ENCODE measurements at regions not wholly inside any gene's neighbourhood (a gene's known extent, or its start where the extent isn't known, plus 50 kb on each side); places are given as distances from the start of the nearest gene placed in this dataset.

DNA sequence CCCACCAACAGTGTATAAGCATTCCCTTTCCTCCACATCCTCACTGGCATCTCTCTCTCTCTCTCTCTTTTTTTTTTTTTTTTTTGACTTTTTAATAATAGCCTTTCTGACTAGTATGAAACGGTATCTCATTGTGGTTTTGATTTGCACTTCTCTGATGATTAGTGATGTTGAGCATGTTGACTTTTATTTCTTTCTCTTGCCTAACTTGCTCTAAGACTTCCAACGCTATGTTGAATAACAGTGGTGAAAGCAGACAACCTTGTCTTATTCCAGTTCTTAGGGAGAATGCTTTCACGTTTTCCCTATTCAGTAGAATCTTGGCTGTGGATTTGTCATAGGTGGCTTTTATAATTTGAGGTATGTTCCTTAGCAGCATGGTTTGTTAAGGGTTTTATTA, 249.4 kb upstream of the MDFIC2 start:
- Histone ChIP-seq H3K4me3 (ENCODE audit: low read depth in 1 of 3, low read length in 3 of 3) (no peak overlapping the region), H3K27me3 (ENCODE audit: control insufficient read depth in 3 of 3, insufficient read depth in 3 of 3, low read length in 3 of 3) (no peaks in the 10 kb centered on the region), H3K27ac (ENCODE audit: low read depth in 1 of 3, low read length in 2 of 3) (no peak overlapping the region), H3K4me1 (ENCODE audit: control insufficient read depth in 3 of 3, insufficient read depth in 2 of 3, low read depth in 1 of 3, low read length in 2 of 3) (no peaks in the 10 kb centered on the region), H3K9me3 (ENCODE audit: control insufficient read depth in 2 of 2, insufficient read depth in 1 of 2, low read depth in 1 of 2, low read length in 1 of 2) (peaks cover 0 to 2% of the 10 kb centered on the region in 2 donors), H3K36me3 (ENCODE audit: control insufficient read depth in 3 of 3, insufficient read depth in 2 of 3, low read depth in 1 of 3, low read length in 3 of 3) (no peaks in the 10 kb centered on the region)
- DNase-seq (no peak), FAIRE-seq (no peak)
- 71 to 89% (median 85%) methylated on average over 3 of the region's 3 CpGs for WGBS, 3 donors

DNA sequence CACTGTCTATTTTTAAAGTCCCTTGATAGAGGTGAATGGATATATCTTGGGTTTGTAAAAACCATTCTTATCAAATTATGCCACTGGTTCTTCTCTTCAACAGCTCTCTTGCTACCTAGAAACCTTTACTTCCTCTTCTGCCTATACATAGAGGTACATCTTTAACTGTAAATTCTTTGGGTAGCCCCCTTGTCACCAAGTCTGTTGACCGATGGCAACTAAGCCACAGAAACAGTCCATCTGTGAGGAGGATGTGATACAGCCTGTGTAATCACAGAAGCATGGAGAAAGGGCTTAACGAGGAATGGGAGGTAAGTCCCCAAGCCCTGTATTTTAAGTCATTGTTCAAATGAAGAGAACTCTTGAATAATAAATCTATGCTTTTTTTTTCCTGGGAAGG, 246.5 kb upstream of the MDFIC2 start:
- Histone ChIP-seq H3K4me3 (ENCODE audit: low read depth in 1 of 3, low read length in 3 of 3) (no peak overlapping the region), H3K9me3 (ENCODE audit: control insufficient read depth in 2 of 2, insufficient read depth in 1 of 2, low read depth in 1 of 2, low read length in 1 of 2) (no peaks in the 10 kb centered on the region), H3K27ac (ENCODE audit: low read depth in 1 of 3, low read length in 2 of 3) (no peak overlapping the region), H3K36me3 (ENCODE audit: control insufficient read depth in 3 of 3, insufficient read depth in 2 of 3, low read depth in 1 of 3, low read length in 3 of 3) (no peaks in the 10 kb centered on the region), H3K4me1 (ENCODE audit: control insufficient read depth in 3 of 3, insufficient read depth in 2 of 3, low read depth in 1 of 3, low read length in 2 of 3) (no peaks in the 10 kb centered on the region), H3K27me3 (ENCODE audit: control insufficient read depth in 3 of 3, insufficient read depth in 3 of 3, low read length in 3 of 3) (no peaks in the 10 kb centered on the region)
- DNase-seq (no peak), FAIRE-seq (no peak)
- 55 to 65% (median 63%) methylated on average over 2 of the region's 2 CpGs for WGBS, 3 donors

DNA sequence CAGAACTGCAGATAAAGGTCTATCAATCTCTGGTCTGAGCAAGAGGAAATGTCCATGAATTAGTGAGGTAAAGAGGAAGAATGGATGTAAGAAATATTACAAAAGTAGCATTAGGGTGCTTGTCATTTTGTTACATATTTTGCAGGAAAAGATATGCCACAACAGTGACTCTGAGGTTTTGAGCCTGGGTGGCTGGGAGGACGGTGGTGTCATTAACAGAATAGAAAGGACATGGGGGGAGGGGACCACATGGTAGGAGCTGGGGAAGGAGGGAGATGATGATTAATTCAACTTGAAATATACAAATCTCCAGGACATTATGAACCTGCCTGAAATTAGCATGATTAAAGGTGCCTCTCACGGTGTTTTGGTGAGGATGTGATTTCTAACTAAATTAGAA, 245.5 kb upstream of the MDFIC2 start:
- Histone ChIP-seq H3K27ac (ENCODE audit: low read depth in 1 of 3, low read length in 2 of 3) (no peak overlapping the region), H3K4me3 (ENCODE audit: low read depth in 1 of 3, low read length in 3 of 3) (no peak overlapping the region), H3K27me3 (ENCODE audit: control insufficient read depth in 3 of 3, insufficient read depth in 3 of 3, low read length in 3 of 3) (no peaks in the 10 kb centered on the region), H3K36me3 (ENCODE audit: control insufficient read depth in 3 of 3, insufficient read depth in 2 of 3, low read depth in 1 of 3, low read length in 3 of 3) (no peaks in the 10 kb centered on the region), H3K4me1 (ENCODE audit: control insufficient read depth in 3 of 3, insufficient read depth in 2 of 3, low read depth in 1 of 3, low read length in 2 of 3) (no peaks in the 10 kb centered on the region), H3K9me3 (ENCODE audit: control insufficient read depth in 2 of 2, insufficient read depth in 1 of 2, low read depth in 1 of 2, low read length in 1 of 2) (no peaks in the 10 kb centered on the region)
- DNase-seq (no peak), FAIRE-seq (no peak)
- 51 to 69% (median 58%) methylated on average over 2 of the region's 2 CpGs for WGBS, 3 donors

DNA sequence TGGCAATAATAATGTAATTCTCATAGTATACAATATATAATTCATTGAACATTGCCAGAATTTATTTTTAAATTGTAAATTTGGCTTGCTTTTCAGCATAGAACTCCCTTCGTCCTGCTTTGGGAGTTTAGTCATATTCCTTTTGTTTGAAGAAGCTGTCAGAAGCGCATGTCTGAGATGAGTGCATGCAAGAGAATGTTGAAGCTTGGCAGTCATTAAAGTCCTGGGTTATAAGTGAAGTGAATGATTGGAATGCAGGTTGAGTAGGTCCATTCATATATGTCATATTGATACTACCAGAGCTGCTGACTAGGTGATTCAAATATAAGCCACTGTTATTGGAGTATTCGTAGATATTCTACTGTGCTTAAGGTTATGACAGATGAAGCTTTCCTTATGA, 243.6 kb upstream of the MDFIC2 start:
- 81 to 92% (median 90%) methylated on average over 3 of the region's 3 CpGs for WGBS, 3 donors
- H3K36me3 ChIP-seq (ENCODE audit: control insufficient read depth in 3 of 3, insufficient read depth in 2 of 3, low read depth in 1 of 3, low read length in 3 of 3) = no peaks in the 10 kb centered on the region
- DNase-seq (no peak), FAIRE-seq (no peak)
- H3K27me3 ChIP-seq (ENCODE audit: control insufficient read depth in 3 of 3, insufficient read depth in 3 of 3, low read length in 3 of 3) = no peaks in the 10 kb centered on the region
- no peak overlapping the region for H3K4me3 ChIP-seq (ENCODE audit: low read depth in 1 of 3, low read length in 3 of 3)
- H3K4me1 ChIP-seq (ENCODE audit: control insufficient read depth in 3 of 3, insufficient read depth in 2 of 3, low read depth in 1 of 3, low read length in 2 of 3) = no peaks in the 10 kb centered on the region
- H3K27ac ChIP-seq (ENCODE audit: low read depth in 1 of 3, low read length in 2 of 3) = no peak overlapping the region
- no peaks in the 10 kb centered on the region for H3K9me3 ChIP-seq (ENCODE audit: control insufficient read depth in 2 of 2, insufficient read depth in 1 of 2, low read depth in 1 of 2, low read length in 1 of 2)

DNA sequence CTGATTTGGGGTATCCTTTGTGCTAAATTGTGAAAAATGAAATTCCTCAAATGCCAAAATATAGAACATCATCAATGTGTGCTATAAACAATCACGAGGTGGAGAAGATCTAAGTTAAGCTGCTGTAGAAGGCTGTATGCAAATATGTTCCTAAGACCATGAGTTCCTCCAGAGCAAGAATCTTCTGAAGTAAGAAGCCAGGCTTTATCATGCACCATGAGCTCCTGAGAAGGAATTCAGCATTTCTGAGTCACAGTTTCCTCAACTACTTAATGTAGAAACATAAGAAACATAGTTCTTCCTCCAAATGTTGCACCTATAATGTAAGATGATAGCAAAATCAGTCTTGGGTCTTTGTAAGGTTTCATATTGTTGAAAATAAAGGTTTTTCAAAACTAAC, 241.7 kb upstream of the MDFIC2 start:
- no peaks in the 10 kb centered on the region for H3K9me3 ChIP-seq (ENCODE audit: control insufficient read depth in 2 of 2, insufficient read depth in 1 of 2, low read depth in 1 of 2, low read length in 1 of 2)
- no peaks in the 10 kb centered on the region for H3K27me3 ChIP-seq (ENCODE audit: control insufficient read depth in 3 of 3, insufficient read depth in 3 of 3, low read length in 3 of 3)
- H3K27ac ChIP-seq (ENCODE audit: low read depth in 1 of 3, low read length in 2 of 3) = no peak overlapping the region
- no peaks in the 10 kb centered on the region for H3K4me1 ChIP-seq (ENCODE audit: control insufficient read depth in 3 of 3, insufficient read depth in 2 of 3, low read depth in 1 of 3, low read length in 2 of 3)
- FAIRE-seq (no peak), DNase-seq (no peak)
- WGBS, 3 donors = 71 to 78% (median 72%) methylated on average over 1 of the region's 1 CpG
- no peak overlapping the region for H3K4me3 ChIP-seq (ENCODE audit: low read depth in 1 of 3, low read length in 3 of 3)
- no peaks in the 10 kb centered on the region for H3K36me3 ChIP-seq (ENCODE audit: control insufficient read depth in 3 of 3, insufficient read depth in 2 of 3, low read depth in 1 of 3, low read length in 3 of 3)

DNA sequence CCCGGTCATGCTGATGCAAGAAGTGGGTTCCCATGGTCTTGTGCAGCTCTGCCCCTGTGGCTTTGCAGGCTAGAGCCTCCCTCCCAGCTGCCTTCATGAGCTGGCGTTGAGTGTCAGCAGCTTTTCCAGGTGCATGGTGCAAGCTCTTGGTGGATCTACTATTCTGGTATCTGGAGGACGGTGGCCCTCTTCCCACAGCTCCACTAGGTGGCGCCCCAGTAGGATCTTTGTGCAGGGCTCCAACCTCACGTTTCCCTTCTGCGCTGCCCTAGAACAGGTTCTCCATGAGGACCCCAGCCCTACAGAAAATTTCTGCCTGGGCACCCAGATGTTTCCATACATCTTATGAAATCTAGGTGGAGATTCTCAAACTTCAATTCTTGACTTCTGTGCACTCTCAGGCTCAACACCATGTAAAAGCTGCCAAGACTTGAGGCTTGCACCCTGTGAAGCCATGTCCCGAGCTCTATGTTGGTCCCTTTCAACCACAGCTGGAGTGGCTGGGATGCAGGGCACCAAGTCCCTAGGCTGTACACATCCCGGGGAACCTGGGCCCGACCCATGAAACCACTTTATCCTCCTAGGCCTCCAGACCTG, 238.4 kb upstream of the MDFIC2 start:
- H3K9me3 ChIP-seq (ENCODE audit: control insufficient read depth in 2 of 2, insufficient read depth in 1 of 2, low read depth in 1 of 2, low read length in 1 of 2) = no peaks in the 10 kb centered on the region
- FAIRE-seq = no peak
- H3K27me3 ChIP-seq (ENCODE audit: control insufficient read depth in 3 of 3, insufficient read depth in 3 of 3, low read length in 3 of 3) = no peaks in the 10 kb centered on the region
- WGBS, 3 donors = 41 to 50% (median 44%) methylated on average over 9 of the region's 9 CpGs
- peak; percentile 59 to 60 for DNase-seq
- no peaks in the 10 kb centered on the region for H3K36me3 ChIP-seq (ENCODE audit: control insufficient read depth in 3 of 3, insufficient read depth in 2 of 3, low read depth in 1 of 3, low read length in 3 of 3)
- H3K4me1 ChIP-seq (ENCODE audit: control insufficient read depth in 3 of 3, insufficient read depth in 2 of 3, low read depth in 1 of 3, low read length in 2 of 3) = no peaks in the 10 kb centered on the region
- no peak overlapping the region for H3K4me3 ChIP-seq (ENCODE audit: low read depth in 1 of 3, low read length in 3 of 3)
- H3K27ac ChIP-seq (ENCODE audit: low read depth in 1 of 3, low read length in 2 of 3) = no peak overlapping the region

DNA sequence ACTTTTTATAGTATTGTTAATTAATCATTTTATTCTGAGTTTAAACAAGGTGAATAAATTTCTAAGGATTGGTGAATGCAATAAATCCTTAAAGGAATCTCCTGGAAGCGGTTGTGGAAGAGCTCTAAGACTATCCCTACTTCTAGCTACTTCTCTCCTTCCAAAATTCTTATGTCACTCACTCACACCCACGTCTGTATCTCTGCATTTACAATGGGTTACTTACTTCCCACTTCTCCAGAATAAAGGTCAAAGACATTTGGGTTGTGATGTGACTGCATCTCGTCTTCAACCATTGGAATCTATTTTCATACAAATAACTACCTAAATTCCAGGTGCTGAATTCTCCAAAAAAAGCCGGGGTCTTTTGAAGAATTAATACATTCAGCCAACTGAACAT, 234.2 kb upstream of the MDFIC2 start:
- no peaks in the 10 kb centered on the region for H3K36me3 ChIP-seq (ENCODE audit: control insufficient read depth in 3 of 3, insufficient read depth in 2 of 3, low read depth in 1 of 3, low read length in 3 of 3)
- H3K4me1 ChIP-seq (ENCODE audit: control insufficient read depth in 3 of 3, insufficient read depth in 2 of 3, low read depth in 1 of 3, low read length in 2 of 3) = no peaks in the 10 kb centered on the region
- H3K27ac ChIP-seq (ENCODE audit: low read depth in 1 of 3, low read length in 2 of 3) = no peak overlapping the region
- 51 to 73% (median 55%) methylated on average over 4 of the region's 4 CpGs for WGBS, 3 donors
- FAIRE-seq (no peak), DNase-seq (no peak)
- no peaks in the 10 kb centered on the region for H3K27me3 ChIP-seq (ENCODE audit: control insufficient read depth in 3 of 3, insufficient read depth in 3 of 3, low read length in 3 of 3)
- no peaks in the 10 kb centered on the region for H3K9me3 ChIP-seq (ENCODE audit: control insufficient read depth in 2 of 2, insufficient read depth in 1 of 2, low read depth in 1 of 2, low read length in 1 of 2)
- H3K4me3 ChIP-seq (ENCODE audit: low read depth in 1 of 3, low read length in 3 of 3) = no peak overlapping the region

DNA sequence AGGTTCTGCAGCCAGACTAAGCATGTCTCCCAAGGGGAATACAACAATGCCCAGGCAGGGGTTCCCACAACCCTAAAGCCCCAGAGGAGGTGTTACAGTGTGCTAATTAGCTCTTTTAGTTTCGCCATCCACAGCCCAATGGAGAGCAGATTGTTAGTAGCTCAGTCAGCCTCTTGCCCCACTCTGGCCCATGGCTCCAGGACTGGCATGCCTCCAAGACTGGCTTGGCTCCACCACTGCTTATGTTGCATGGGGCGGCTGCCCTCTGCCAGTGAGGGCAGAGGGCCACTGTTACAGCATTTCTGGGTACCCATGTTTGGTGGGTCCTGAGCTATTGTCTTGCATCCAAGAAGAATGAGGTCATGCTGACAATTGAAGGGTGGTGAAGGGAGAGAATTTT, 231.1 kb upstream of the MDFIC2 start:
- FAIRE-seq (no peak), DNase-seq (no peak)
- no peaks in the 10 kb centered on the region for H3K27me3 ChIP-seq (ENCODE audit: control insufficient read depth in 3 of 3, insufficient read depth in 3 of 3, low read length in 3 of 3)
- no peaks in the 10 kb centered on the region for H3K4me1 ChIP-seq (ENCODE audit: control insufficient read depth in 3 of 3, insufficient read depth in 2 of 3, low read depth in 1 of 3, low read length in 2 of 3)
- WGBS, 3 donors = 83 to 90% (median 88%) methylated on average over 2 of the region's 2 CpGs
- no peak overlapping the region for H3K27ac ChIP-seq (ENCODE audit: low read depth in 1 of 3, low read length in 2 of 3)
- H3K4me3 ChIP-seq (ENCODE audit: low read depth in 1 of 3, low read length in 3 of 3) = no peak overlapping the region
- no peaks in the 10 kb centered on the region for H3K9me3 ChIP-seq (ENCODE audit: control insufficient read depth in 2 of 2, insufficient read depth in 1 of 2, low read depth in 1 of 2, low read length in 1 of 2)
- no peaks in the 10 kb centered on the region for H3K36me3 ChIP-seq (ENCODE audit: control insufficient read depth in 3 of 3, insufficient read depth in 2 of 3, low read depth in 1 of 3, low read length in 3 of 3)

DNA sequence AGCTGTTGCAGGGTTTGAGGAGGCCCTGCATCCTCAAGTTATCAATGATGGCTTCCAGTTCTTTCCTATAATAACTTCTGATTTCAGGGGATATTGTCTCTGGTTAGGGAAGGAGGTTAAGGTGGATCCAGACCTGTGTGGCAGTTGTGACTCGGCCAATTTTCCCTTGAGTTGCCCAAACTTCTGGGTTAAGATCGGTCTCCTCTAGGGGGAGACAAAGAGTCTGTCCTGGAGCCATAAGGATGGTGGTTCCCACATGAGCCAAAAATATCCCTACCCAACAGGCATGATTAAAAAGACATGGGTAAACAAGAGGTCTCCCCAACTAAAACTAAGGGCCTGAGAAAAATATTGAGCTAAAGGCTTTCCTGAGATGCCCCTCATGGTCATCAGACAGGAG, 227.5 kb upstream of the MDFIC2 start:
- H3K4me3 ChIP-seq (ENCODE audit: low read depth in 1 of 3, low read length in 3 of 3) = no peak overlapping the region
- no peak overlapping the region for H3K27ac ChIP-seq (ENCODE audit: low read depth in 1 of 3, low read length in 2 of 3)
- 91 to 95% (median 92%) methylated on average over 2 of the region's 2 CpGs for WGBS, 3 donors
- no peaks in the 10 kb centered on the region for H3K36me3 ChIP-seq (ENCODE audit: control insufficient read depth in 3 of 3, insufficient read depth in 2 of 3, low read depth in 1 of 3, low read length in 3 of 3)
- H3K9me3 ChIP-seq (ENCODE audit: control insufficient read depth in 2 of 2, insufficient read depth in 1 of 2, low read depth in 1 of 2, low read length in 1 of 2) = no peaks in the 10 kb centered on the region
- no peak for DNase-seq
- no peak for FAIRE-seq
- peaks cover 0 to 3% (median 0%) of the 10 kb centered on the region in 3 donors for H3K27me3 ChIP-seq (ENCODE audit: control insufficient read depth in 3 of 3, insufficient read depth in 3 of 3, low read length in 3 of 3)
- no peaks in the 10 kb centered on the region for H3K4me1 ChIP-seq (ENCODE audit: control insufficient read depth in 3 of 3, insufficient read depth in 2 of 3, low read depth in 1 of 3, low read length in 2 of 3)

Data from small intestine (tissue), 7 donors.